ENCODE measurements at regions not wholly inside any gene's neighbourhood (a gene's known extent, or its start where the extent isn't known, plus 50 kb on each side); places are given as distances from the start of the nearest gene placed in this dataset.

GRCh38 chr14:34012978-34013720, 62.3 kb upstream of the EGLN3 start:
- no peaks in the 10 kb centered on the region for H3K27me3 ChIP-seq (ENCODE audit: control insufficient read depth, low read length)
- H4K20me1 ChIP-seq (ENCODE audit: control insufficient read depth, insufficient read depth, low read depth, low read length), result no peaks in the 10 kb centered on the region
- H3K4me3 ChIP-seq (ENCODE audit: low read length), result no peak overlapping the region
- no peaks in the 10 kb centered on the region for H3F3A ChIP-seq (ENCODE audit: control insufficient read depth, insufficient read depth)
- no peaks in the 10 kb centered on the region for H3K79me2 ChIP-seq (ENCODE audit: control insufficient read depth, low read length)
- no peaks in the 10 kb centered on the region for H3K4me1 ChIP-seq (ENCODE audit: control insufficient read depth, low read length)
- no peaks in the 10 kb centered on the region for H3K9me3 ChIP-seq (ENCODE audit: control insufficient read depth, insufficient read depth, low read length)
- no peaks in the 10 kb centered on the region for H3K9me2 ChIP-seq (replicated peaks; ENCODE audit: control insufficient read depth, low read length)
- no peaks in the 10 kb centered on the region for H3K36me3 ChIP-seq (ENCODE audit: control insufficient read depth, low read length)
- no peak overlapping the region for H3K4me2 ChIP-seq (ENCODE audit: low read length)
- no peak overlapping the region for H3K27ac ChIP-seq (ENCODE audit: low read depth, low read length)
- TF ChIP-seq CTCF (IDR thresholded peaks at IDR 0.05; ENCODE audit: low read depth, low read length, poor library complexity, severe bottlenecking) (no peak), EZH2phosphoT487 (IDR thresholded peaks at IDR 0.05; ENCODE audit: borderline replicate concordance, low read length) (no peak)

GRCh38 chr14:34012369-34012768, 61.5 kb upstream of the EGLN3 start:
- Histone ChIP-seq H3K4me2 (ENCODE audit: low read length) (no peak overlapping the region), H3K4me3 (ENCODE audit: low read length) (no peak overlapping the region), H3K9me2 (replicated peaks; ENCODE audit: control insufficient read depth, low read length) (no peaks in the 10 kb centered on the region), H3K9me3 (ENCODE audit: control insufficient read depth, insufficient read depth, low read length) (no peaks in the 10 kb centered on the region), H3K79me2 (ENCODE audit: control insufficient read depth, low read length) (no peaks in the 10 kb centered on the region), H3K36me3 (ENCODE audit: control insufficient read depth, low read length) (no peaks in the 10 kb centered on the region), H3K4me1 (ENCODE audit: control insufficient read depth, low read length) (no peaks in the 10 kb centered on the region), H3F3A (ENCODE audit: control insufficient read depth, insufficient read depth) (no peaks in the 10 kb centered on the region), H4K20me1 (ENCODE audit: control insufficient read depth, insufficient read depth, low read depth, low read length) (no peaks in the 10 kb centered on the region), H3K27ac (ENCODE audit: low read depth, low read length) (no peak overlapping the region), H3K27me3 (ENCODE audit: control insufficient read depth, low read length) (no peaks in the 10 kb centered on the region)
- TF ChIP-seq CTCF (IDR thresholded peaks at IDR 0.05; ENCODE audit: low read depth, low read length, poor library complexity, severe bottlenecking) (no peak), EZH2phosphoT487 (IDR thresholded peaks at IDR 0.05; ENCODE audit: borderline replicate concordance, low read length) (no peak)

GRCh38 chr14:34009956-34010355, 59.1 kb upstream of the EGLN3 start:
- no peak overlapping the region for H3K4me3 ChIP-seq (ENCODE audit: low read length)
- TF ChIP-seq EZH2phosphoT487 (IDR thresholded peaks at IDR 0.05; ENCODE audit: borderline replicate concordance, low read length) (no peak), CTCF (IDR thresholded peaks at IDR 0.05; ENCODE audit: low read depth, low read length, poor library complexity, severe bottlenecking) (no peak)
- H3F3A ChIP-seq (ENCODE audit: control insufficient read depth, insufficient read depth), result no peaks in the 10 kb centered on the region
- no peaks in the 10 kb centered on the region for H3K27me3 ChIP-seq (ENCODE audit: control insufficient read depth, low read length)
- H4K20me1 ChIP-seq (ENCODE audit: control insufficient read depth, insufficient read depth, low read depth, low read length), result no peaks in the 10 kb centered on the region
- no peaks in the 10 kb centered on the region for H3K36me3 ChIP-seq (ENCODE audit: control insufficient read depth, low read length)
- no peaks in the 10 kb centered on the region for H3K9me2 ChIP-seq (replicated peaks; ENCODE audit: control insufficient read depth, low read length)
- H3K27ac ChIP-seq (ENCODE audit: low read depth, low read length), result no peak overlapping the region
- H3K4me2 ChIP-seq (ENCODE audit: low read length), result no peak overlapping the region
- H3K79me2 ChIP-seq (ENCODE audit: control insufficient read depth, low read length), result no peaks in the 10 kb centered on the region
- no peaks in the 10 kb centered on the region for H3K9me3 ChIP-seq (ENCODE audit: control insufficient read depth, insufficient read depth, low read length)
- H3K4me1 ChIP-seq (ENCODE audit: control insufficient read depth, low read length), result no peaks in the 10 kb centered on the region
